ENCODE measurements at regions not wholly inside any gene's neighbourhood (a gene's known extent, or its start where the extent isn't known, plus 50 kb on each side); places are given as distances from the start of the nearest gene placed in this dataset.

DNA sequence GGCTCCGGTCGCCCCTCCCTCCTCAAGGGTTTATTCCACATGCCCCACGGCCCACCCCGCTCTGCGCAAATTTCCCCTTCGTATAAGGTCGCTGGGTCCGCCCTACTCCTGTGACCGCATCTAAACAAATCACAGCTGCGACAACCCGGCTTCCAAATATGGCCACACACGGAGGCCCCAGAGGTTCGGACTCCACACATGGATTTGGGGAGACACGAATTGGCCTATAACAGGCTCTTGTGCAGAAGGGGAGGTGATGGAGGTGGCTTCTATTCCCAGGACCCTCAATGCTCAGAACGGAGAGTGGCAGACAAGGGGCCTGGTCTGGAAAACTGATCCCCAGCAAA lies 90.1 kb downstream of the FOXL3 start:
- no peak for TF ChIP-seq POLR2A (IDR thresholded peaks at IDR 0.05)
- TF ChIP-seq, protein P1, sequence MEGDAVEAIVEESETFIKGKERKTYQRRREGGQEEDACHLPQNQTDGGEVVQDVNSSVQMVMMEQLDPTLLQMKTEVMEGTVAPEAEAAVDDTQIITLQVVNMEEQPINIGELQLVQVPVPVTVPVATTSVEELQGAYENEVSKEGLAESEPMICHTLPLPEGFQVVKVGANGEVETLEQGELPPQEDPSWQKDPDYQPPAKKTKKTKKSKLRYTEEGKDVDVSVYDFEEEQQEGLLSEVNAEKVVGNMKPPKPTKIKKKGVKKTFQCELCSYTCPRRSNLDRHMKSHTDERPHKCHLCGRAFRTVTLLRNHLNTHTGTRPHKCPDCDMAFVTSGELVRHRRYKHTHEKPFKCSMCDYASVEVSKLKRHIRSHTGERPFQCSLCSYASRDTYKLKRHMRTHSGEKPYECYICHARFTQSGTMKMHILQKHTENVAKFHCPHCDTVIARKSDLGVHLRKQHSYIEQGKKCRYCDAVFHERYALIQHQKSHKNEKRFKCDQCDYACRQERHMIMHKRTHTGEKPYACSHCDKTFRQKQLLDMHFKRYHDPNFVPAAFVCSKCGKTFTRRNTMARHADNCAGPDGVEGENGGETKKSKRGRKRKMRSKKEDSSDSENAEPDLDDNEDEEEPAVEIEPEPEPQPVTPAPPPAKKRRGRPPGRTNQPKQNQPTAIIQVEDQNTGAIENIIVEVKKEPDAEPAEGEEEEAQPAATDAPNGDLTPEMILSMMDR (IDR thresholded peaks at IDR 0.05) = no peak
